ENCODE measurements at regions not wholly inside any gene's neighbourhood (a gene's known extent, or its start where the extent isn't known, plus 50 kb on each side); places are given as distances from the start of the nearest gene placed in this dataset.

DNA sequence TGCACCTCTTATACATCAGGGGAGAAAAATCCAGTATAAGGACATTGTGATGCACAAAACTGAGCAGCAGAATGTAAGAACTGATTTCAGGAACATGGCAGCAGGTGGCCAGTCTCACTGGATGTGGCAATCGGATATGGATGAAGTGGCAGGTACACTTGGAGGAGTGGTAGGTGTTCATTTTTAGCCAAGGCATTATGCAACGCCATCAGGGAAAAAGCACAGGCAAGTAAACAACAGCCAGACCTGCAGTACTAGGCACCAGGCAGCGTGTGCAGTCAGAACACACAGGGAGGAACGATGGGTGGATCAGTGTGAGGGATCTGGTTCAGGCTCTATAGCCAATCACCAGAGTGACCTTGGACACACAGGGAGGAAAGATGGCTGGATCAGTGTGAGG is 77.4 kb upstream of the GCFC2 start:
- DNase-seq (ENCODE audit: low read depth): no peak
- no peak for TF ChIP-seq CTCF (conservative IDR thresholded peaks at IDR 0.05; ENCODE audit: control insufficient read depth, insufficient read depth, low read depth, low read length)
- no peak overlapping the region for H3K4me3 ChIP-seq (ENCODE audit: control insufficient read depth, low read depth, low read length)

GRCh38 chr2:75787532-75788132 is 76.9 kb upstream of the GCFC2 start:
- no peak overlapping the region for H3K4me3 ChIP-seq (ENCODE audit: control insufficient read depth, low read depth, low read length)
- peak; percentile 45 for TF ChIP-seq CTCF (conservative IDR thresholded peaks at IDR 0.05; ENCODE audit: control insufficient read depth, insufficient read depth, low read depth, low read length)
- DNase-seq (ENCODE audit: low read depth): peak; percentile 42

- no peak for TF ChIP-seq CTCF (conservative IDR thresholded peaks at IDR 0.05; ENCODE audit: control insufficient read depth, insufficient read depth, low read depth, low read length)
- H3K4me3 ChIP-seq (ENCODE audit: control insufficient read depth, low read depth, low read length): no peak overlapping the region
- no peak for DNase-seq (ENCODE audit: low read depth)
Measured at GRCh38 chr2:75775311-75775823, 64.7 kb upstream of the GCFC2 start.

DNA sequence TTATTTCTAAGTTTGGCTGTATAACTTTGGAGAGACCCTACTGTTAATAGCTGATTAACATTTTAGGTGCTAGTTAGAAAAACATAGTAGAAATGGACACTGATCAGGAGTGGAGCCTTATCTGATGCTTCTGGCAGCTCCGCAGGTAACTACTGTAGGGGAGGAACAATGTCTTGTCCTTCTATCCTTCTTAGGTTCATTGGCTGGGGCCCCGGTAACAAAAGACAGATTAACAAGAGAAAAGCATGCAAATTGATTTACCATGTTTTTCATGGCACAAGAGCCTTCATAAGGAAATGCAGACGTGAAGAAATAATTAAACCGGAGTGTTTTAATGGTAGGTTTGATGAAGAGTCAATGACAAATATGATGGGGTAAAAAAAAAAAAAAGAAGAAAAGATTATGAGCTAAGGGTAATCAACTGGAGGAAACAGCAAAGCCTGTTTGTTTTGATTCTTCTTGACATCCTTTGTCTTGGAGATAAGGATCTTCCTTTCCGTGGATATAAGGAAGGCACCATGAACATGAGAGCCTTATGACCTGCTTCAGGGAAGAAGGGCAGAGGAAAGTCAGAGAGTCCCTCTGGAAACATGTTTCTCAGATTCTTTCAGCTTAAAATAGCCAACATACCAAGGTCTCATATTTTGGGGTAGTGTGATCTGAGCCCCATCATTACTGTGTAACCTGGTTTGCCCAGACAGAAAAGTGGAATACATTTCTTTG is 62.4 kb upstream of the GCFC2 start:
- no peak for TF ChIP-seq CTCF (conservative IDR thresholded peaks at IDR 0.05; ENCODE audit: control insufficient read depth, insufficient read depth, low read depth, low read length)
- H3K4me3 ChIP-seq (ENCODE audit: control insufficient read depth, low read depth, low read length): no peak overlapping the region
- DNase-seq (ENCODE audit: low read depth): no peak

DNA sequence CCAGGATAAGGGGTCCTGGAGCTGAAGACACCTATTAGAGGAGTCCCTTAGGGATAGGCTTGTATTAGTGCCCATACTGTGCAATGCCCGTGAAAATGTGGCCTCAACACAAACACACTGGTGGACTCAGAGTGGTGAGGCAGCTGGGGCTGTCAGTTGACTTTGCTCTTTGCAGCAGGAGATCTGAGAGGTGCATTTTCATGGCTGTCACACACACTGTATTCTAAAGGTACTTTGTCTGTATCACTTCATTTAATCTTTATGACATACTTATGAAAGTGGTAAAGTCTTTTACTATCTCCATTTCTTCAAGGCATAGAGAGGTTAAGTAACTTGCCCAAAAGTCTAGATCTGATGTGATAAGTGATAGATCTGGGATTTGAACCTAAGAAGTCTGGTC is 55.1 kb upstream of the GCFC2 start:
- TF ChIP-seq CTCF (conservative IDR thresholded peaks at IDR 0.05; ENCODE audit: control insufficient read depth, insufficient read depth, low read depth, low read length): no peak
- no peak for DNase-seq (ENCODE audit: low read depth)
- no peak overlapping the region for H3K4me3 ChIP-seq (ENCODE audit: control insufficient read depth, low read depth, low read length)

- DNase-seq (ENCODE audit: low read depth): no peak
- no peak overlapping the region for H3K4me3 ChIP-seq (ENCODE audit: control insufficient read depth, low read depth, low read length)
Measured at GRCh38 chr2:75764611-75765010, 53.9 kb upstream of the GCFC2 start.

More at GRCh38 chr2:75764611-75765010, 53.9 kb upstream of the GCFC2 start:
- TF ChIP-seq CTCF (conservative IDR thresholded peaks at IDR 0.05; ENCODE audit: control insufficient read depth, insufficient read depth, low read depth, low read length): no peak

All from fibroblast of mammary gland (primary cell).